ENCODE measurements at regions not wholly inside any gene's neighbourhood (a gene's known extent, or its start where the extent isn't known, plus 50 kb on each side); places are given as distances from the start of the nearest gene placed in this dataset.

DNA sequence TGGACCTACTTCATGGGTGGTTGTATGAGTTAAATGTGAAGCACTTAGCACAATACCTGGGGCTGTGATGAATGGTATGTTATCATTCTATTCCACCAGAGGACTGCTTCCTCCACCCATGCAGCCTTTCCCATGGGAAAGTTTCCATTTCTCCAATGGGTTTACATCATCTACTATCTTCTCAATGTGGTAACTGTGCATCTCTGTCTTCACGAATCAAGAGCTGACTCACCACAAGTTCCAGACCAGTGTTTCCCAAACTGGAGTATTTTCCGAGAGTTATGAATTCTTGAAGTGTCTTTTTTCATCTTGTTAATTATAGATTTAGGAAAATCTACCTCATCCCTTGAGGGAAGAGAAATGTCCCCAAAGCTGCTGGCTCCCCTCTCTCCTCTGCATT, 182.8 kb downstream of the UNC5CL start:
- POLR2A ChIA-PET, result no interaction called here
- Mint-ChIP-seq H3K4me1 (peaks cover 0 to 14% (median 4%) of the 10 kb centered on the region in 4 donors), H3K27ac (no peak overlapping the region), H3K9me3 (no peaks in the 10 kb centered on the region), H3K4me3 (no peak overlapping the region), H3K27me3 (peaks cover 0 to 13% (median 4%) of the 10 kb centered on the region in 5 donors), H3K36me3 (no peaks in the 10 kb centered on the region)
- DNase-seq (no peak), ATAC-seq (no peak)

DNA sequence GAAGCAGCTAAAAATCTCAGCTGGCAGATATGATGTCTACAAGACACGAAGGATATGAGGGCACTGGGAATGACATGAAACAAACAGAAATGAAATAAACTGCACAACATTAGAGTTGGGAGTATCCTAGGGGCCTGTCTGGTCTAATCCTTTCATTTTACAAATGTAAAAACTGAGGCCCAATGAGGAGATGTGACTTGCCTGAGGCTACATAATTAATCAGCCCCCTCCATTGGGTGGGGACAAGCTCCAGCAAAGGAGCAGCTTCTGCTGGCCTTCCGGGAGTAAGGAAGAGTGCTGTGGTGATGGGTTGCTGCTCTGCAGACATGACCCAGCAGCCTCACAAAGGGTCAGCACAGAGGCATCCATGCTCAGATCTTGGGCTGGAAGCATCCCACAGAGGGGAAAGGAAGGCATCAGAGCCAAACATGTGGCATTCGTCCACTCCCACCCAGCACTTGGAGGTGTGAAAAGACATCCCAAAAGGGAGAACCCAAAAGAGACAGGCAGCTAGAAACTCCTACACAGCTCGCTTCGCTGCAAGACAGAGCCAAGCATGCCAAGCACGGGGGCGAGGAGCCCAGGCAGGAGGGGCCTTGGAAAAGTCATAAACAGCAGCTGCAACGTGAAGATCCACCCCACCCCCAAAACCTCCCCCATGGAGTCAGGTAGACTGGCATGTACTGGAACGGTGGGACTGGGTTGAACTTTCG, 183.7 kb downstream of the UNC5CL start:
- peaks cover 0 to 12% (median 1%) of the 10 kb centered on the region in 5 donors for H3K27me3 Mint-ChIP-seq
- H3K27ac Mint-ChIP-seq, result peak overlapping the region in 1 of 10 donors; percentile 27
- H3K4me3 Mint-ChIP-seq, result no peak overlapping the region
- H3K36me3 Mint-ChIP-seq, result no peaks in the 10 kb centered on the region
- DNase-seq (no peak), ATAC-seq (no peak)
- H3K9me3 Mint-ChIP-seq, result no peaks in the 10 kb centered on the region
- POLR2A ChIA-PET, result no interaction called here
- H3K4me1 Mint-ChIP-seq, result peaks cover 0 to 14% (median 4%) of the 10 kb centered on the region in 4 donors

DNA sequence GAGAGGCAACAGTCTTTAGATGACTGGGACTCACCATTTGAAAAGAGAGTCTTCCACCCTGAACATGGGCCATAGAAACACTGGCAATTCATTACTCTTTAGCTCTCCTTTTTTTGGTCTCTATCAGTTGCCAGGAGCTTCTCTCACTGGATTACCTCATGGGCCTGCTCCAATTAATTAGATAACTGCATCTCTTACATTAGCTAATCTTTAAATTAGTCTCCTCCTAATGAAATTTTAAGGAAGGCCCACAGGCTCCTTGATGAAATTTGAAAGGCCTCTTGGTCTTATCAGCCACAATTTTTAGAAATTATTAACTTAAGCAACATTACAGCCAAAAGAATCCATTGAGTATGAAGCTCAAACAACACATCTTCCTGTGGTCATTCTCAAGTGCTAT, 184.4 kb downstream of the UNC5CL start:
- no peak overlapping the region for H3K4me3 Mint-ChIP-seq
- DNase-seq (no peak), ATAC-seq (no peak)
- no peaks in the 10 kb centered on the region for H3K36me3 Mint-ChIP-seq
- no peaks in the 10 kb centered on the region for H3K9me3 Mint-ChIP-seq
- H3K27me3 Mint-ChIP-seq, result peaks cover 0 to 14% (median 3%) of the 10 kb centered on the region in 5 donors
- POLR2A ChIA-PET, result no interaction called here
- H3K4me1 Mint-ChIP-seq, result peaks cover 0 to 14% (median 4%) of the 10 kb centered on the region in 4 donors
- H3K27ac Mint-ChIP-seq, result no peak overlapping the region

DNA sequence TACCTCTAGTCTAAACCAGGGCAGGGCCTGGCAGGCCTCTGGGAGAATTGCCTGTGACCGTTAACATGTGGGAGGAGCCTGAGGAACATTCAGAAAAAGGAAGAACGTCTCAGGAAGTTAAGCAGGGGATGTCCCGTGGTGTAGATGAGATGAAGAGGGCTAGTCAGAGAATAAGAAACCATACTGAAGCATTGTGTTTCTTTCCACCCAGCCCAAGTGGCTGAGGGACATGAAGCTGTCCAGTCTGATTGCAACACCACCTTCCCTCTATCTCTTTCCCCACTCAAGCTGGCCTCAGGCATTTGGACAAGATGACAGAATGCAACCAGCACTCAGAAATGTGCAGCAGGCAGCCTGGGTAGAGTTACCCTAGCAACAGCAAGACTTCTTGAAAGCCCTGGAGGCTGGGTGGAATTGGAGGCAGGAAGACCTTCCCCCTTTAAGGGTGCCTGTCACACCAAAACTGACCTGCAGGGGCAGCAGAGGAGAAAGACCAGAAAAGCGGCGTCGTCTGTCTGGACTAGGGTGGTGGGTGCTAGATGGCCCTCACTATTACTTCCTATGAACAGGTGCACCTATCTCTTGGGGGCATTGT, 186.1 kb downstream of the UNC5CL start:
- ATAC-seq (no peak), DNase-seq (no peak)
- no peak overlapping the region for H3K4me3 Mint-ChIP-seq
- H3K27ac Mint-ChIP-seq, result no peak overlapping the region
- peaks cover 0 to 14% (median 2%) of the 10 kb centered on the region in 4 donors for H3K4me1 Mint-ChIP-seq
- POLR2A ChIA-PET, result no interaction called here
- peaks cover 4 to 13% (median 8%) of the 10 kb centered on the region in 5 donors for H3K27me3 Mint-ChIP-seq
- peaks cover 0 to 5% (median 0%) of the 10 kb centered on the region in 3 donors for H3K36me3 Mint-ChIP-seq
- no peaks in the 10 kb centered on the region for H3K9me3 Mint-ChIP-seq

GRCh38 chr6:40849546-40849945, 189.5 kb downstream of the UNC5CL start:
- POLR2A ChIA-PET, result no interaction called here
- H3K4me1 Mint-ChIP-seq, result peaks cover 0 to 14% (median 2%) of the 10 kb centered on the region in 4 donors
- H3K36me3 Mint-ChIP-seq, result peaks cover 0 to 7% (median 0%) of the 10 kb centered on the region in 3 donors
- peaks cover 0 to 2% (median 0%) of the 10 kb centered on the region in 9 donors for H3K9me3 Mint-ChIP-seq
- no peak for ATAC-seq
- H3K27me3 Mint-ChIP-seq, result peaks cover 11 to 29% (median 16%) of the 10 kb centered on the region in 5 donors
- no peak overlapping the region for H3K4me3 Mint-ChIP-seq
- H3K27ac Mint-ChIP-seq, result no peak overlapping the region
- no peak for DNase-seq

GRCh38 chr6:40848868-40849514, 190.0 kb downstream of the UNC5CL start:
- Mint-ChIP-seq H3K27me3 (peaks cover 12 to 35% (median 17%) of the 10 kb centered on the region in 5 donors), H3K9me3 (peaks cover 0 to 2% (median 0%) of the 10 kb centered on the region in 9 donors), H3K4me3 (no peak overlapping the region), H3K36me3 (peaks cover 0 to 7% (median 0%) of the 10 kb centered on the region in 3 donors), H3K27ac (no peak overlapping the region), H3K4me1 (peaks cover 0 to 14% (median 2%) of the 10 kb centered on the region in 4 donors)
- DNase-seq (no peak), ATAC-seq (no peak)
- POLR2A ChIA-PET, result no interaction called here

DNA sequence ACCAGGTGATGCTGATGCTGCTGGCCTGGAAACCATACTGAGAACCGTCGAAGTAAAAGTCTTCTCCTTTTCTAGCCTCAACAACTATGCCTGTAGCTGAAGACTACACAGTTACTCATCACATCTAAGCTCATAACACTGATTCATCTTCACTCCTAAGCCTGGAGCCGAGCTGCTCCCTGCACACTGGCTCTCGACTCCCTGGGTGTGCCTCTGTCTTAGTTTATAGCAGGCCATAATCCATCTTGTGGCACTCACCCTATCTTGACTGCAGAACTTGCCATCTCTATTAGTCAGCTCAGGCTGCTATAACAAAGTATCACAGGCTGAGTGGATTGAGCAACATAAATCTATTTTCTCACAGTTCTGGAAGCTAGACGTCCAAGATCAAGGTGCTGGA, 191.0 kb downstream of the UNC5CL start:
- peaks cover 13 to 41% (median 18%) of the 10 kb centered on the region in 5 donors for H3K27me3 Mint-ChIP-seq
- no peak for DNase-seq
- H3K4me3 Mint-ChIP-seq, result no peak overlapping the region
- H3K36me3 Mint-ChIP-seq, result peaks cover 0 to 7% (median 0%) of the 10 kb centered on the region in 3 donors
- H3K9me3 Mint-ChIP-seq, result peaks cover 0 to 2% (median 0%) of the 10 kb centered on the region in 9 donors
- no peak overlapping the region for H3K27ac Mint-ChIP-seq
- no peak for ATAC-seq
- peaks cover 0 to 7% (median 2%) of the 10 kb centered on the region in 4 donors for H3K4me1 Mint-ChIP-seq
- POLR2A ChIA-PET, result no interaction called here

DNA sequence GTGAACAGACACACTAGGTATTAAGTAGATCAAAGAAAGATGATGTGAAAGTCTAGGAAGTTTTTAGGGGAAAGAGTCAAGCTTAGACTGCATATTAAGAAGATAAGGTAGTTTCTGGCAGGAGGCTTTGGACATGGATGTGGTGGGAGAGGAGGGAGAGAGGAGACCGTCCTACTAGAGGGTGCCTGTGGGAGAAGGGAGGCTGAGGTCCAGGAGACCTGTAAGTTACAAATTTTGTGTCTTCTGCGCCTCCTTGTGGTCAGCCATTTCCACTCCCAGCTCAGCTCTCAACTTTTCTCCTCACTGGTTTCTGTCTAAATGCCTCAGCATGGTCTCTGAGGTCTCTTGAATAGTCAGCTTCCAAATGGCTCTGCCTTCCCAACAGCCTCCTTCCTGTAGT, 193.5 kb downstream of the UNC5CL start:
- ATAC-seq (no peak), DNase-seq (peak in 3 of 10 donors; percentile 1 to 18 (median 3))
- H3K36me3 Mint-ChIP-seq, result peaks cover 0 to 7% (median 0%) of the 10 kb centered on the region in 3 donors
- H3K27ac Mint-ChIP-seq, result peak overlapping the region in 1 of 10 donors; percentile 50
- H3K4me1 Mint-ChIP-seq, result no peaks in the 10 kb centered on the region
- POLR2A ChIA-PET, result no interaction called here
- peaks cover 15 to 41% (median 25%) of the 10 kb centered on the region in 5 donors for H3K27me3 Mint-ChIP-seq
- H3K4me3 Mint-ChIP-seq, result no peak overlapping the region
- peaks cover 0 to 2% (median 0%) of the 10 kb centered on the region in 9 donors for H3K9me3 Mint-ChIP-seq

DNA sequence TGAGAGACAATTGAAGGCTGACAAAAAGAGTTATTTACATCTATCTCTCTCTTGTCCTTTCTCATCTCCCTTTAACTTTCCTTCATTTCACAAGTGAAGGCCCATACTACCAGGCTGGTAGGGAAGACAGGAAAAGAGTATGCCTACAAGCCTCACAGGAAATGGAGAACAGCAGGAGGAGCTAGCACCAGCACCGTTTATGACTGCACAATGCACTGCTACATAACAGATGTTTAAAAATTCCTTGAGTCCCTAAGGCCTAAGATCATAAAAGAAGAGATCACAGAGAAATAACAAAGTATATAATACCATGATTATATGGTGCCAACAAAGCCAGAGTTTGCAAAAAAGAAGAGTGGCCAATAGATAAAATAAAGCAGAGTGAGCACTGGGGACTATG, 194.8 kb downstream of the UNC5CL start:
- Mint-ChIP-seq H3K27ac (no peak overlapping the region), H3K4me3 (no peak overlapping the region), H3K9me3 (peaks cover 0 to 2% (median 0%) of the 10 kb centered on the region in 9 donors), H3K4me1 (no peaks in the 10 kb centered on the region), H3K27me3 (peaks cover 13 to 41% (median 24%) of the 10 kb centered on the region in 5 donors), H3K36me3 (peaks cover 0 to 7% (median 0%) of the 10 kb centered on the region in 3 donors)
- no peak for ATAC-seq
- DNase-seq, result no peak
- POLR2A ChIA-PET, result no interaction called here

DNA sequence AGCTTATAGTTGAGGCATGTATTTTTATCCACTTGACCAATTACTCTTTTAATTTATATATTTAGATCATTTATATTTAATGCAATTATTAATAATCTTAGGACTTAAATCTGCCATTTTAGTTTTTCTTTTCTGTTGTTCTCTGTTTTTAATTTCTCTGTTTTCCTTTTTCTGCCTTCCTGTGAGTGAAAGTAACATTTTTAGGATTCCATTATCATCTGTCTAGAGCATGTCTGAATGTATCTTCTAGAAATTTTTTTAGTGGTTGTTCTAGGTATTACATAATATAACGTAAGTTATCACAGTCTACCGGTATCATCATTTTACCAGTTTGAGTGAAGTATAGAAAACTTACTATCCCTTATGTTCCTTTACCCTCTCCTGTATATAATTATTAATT, 197.3 kb downstream of the UNC5CL start:
- H3K4me1 Mint-ChIP-seq, result no peaks in the 10 kb centered on the region

GRCh38 chr6:40832691-40833090, 206.3 kb downstream of the UNC5CL start:
- Mint-ChIP-seq H3K27ac (no peak overlapping the region), H3K9me3 (no peaks in the 10 kb centered on the region), H3K27me3 (peaks cover 15 to 46% (median 16%) of the 10 kb centered on the region in 5 donors), H3K4me3 (no peak overlapping the region), H3K4me1 (no peaks in the 10 kb centered on the region), H3K36me3 (no peaks in the 10 kb centered on the region)
- DNase-seq, result no peak
- ATAC-seq, result no peak
- POLR2A ChIA-PET, result no interaction called here

More for the DNA sequence above, 197.3 kb downstream of the UNC5CL start:
- Mint-ChIP-seq H3K9me3 (no peaks in the 10 kb centered on the region), H3K36me3 (no peaks in the 10 kb centered on the region), H3K27ac (no peak overlapping the region), H3K27me3 (peaks cover 8 to 28% (median 17%) of the 10 kb centered on the region in 5 donors), H3K4me3 (no peak overlapping the region)
- POLR2A ChIA-PET, result no interaction called here
- no peak for ATAC-seq
- no peak for DNase-seq

GRCh38 chr6:40831381-40831780, 207.6 kb downstream of the UNC5CL start:
- no peaks in the 10 kb centered on the region for H3K9me3 Mint-ChIP-seq
- no peaks in the 10 kb centered on the region for H3K36me3 Mint-ChIP-seq
- DNase-seq (no peak), ATAC-seq (no peak)
- H3K4me1 Mint-ChIP-seq, result no peaks in the 10 kb centered on the region
- POLR2A ChIA-PET, result no interaction called here
- no peak overlapping the region for H3K27ac Mint-ChIP-seq
- H3K4me3 Mint-ChIP-seq, result no peak overlapping the region
- H3K27me3 Mint-ChIP-seq, result peaks cover 17 to 48% (median 20%) of the 10 kb centered on the region in 5 donors

GRCh38 chr6:40825102-40825501, 213.9 kb downstream of the UNC5CL start:
- Mint-ChIP-seq H3K27me3 (peaks cover 12 to 32% (median 21%) of the 10 kb centered on the region in 5 donors), H3K9me3 (no peaks in the 10 kb centered on the region), H3K27ac (no peak overlapping the region), H3K4me3 (no peak overlapping the region), H3K36me3 (no peaks in the 10 kb centered on the region), H3K4me1 (no peaks in the 10 kb centered on the region)
- DNase-seq (no peak), ATAC-seq (no peak)
- POLR2A ChIA-PET, result no interaction called here

Data from naive thymus-derived CD8-positive, alpha-beta T cell (primary cell).